Neural progenitor cell (in vitro differentiated cells): ENCODE measurements at regions not wholly inside any gene's neighbourhood (a gene's known extent, or its start where the extent isn't known, plus 50 kb on each side); places are given as distances from the start of the nearest gene placed in this dataset.

Source experiments
- DNase-seq: peaks from one replicate; pipeline ENCODE4 v3.0.0-alpha.2; 2016; ENCODE audit warnings: low spot score
- H2AFZ ChIP-seq: fragments of 200-600 bp; sonication (generic); replicated peaks from 2 replicates; pipeline ENCODE4 v1.6.1; 2016; ENCODE audit warnings: antibody characterized with exemption
- H3F3A ChIP-seq: fragments of 200-600 bp; sonication (generic); 2 replicates; pipeline ENCODE4 v1.6.1; 2016; ENCODE audit warnings: antibody characterized with exemption, low read depth
- H3K27ac ChIP-seq: fragments of 200-600 bp; sonication (generic); 2 replicates; pipeline ENCODE4 v1.5.1; 2016; ENCODE audit warnings: mild to moderate bottlenecking
- H3K27me3 ChIP-seq: fragments of 200-600 bp; sonication (generic); 2 replicates; pipeline ENCODE4 v1.6.1; 2016; ENCODE audit warnings: mild to moderate bottlenecking, moderate library complexity
- H3K36me3 ChIP-seq: fragments of 200-600 bp; sonication (generic); 2 replicates; pipeline ENCODE4 v1.5.1; 2016
- H3K4me1 ChIP-seq: fragments of 200-600 bp; sonication (generic); 2 replicates; pipeline ENCODE4 v1.6.1; 2016; ENCODE audit warnings: mixed run types
- H3K4me2 ChIP-seq: fragments of 200-600 bp; sonication (generic); 2 replicates; pipeline ENCODE4 v1.6.1; 2016
- H3K4me3 ChIP-seq: fragments of 200-600 bp; sonication (generic); 2 replicates; pipeline ENCODE4 v1.5.1; 2016
- H3K79me2 ChIP-seq: fragments of 200-600 bp; sonication (generic); 2 replicates; pipeline ENCODE4 v1.6.1; 2016; ENCODE audit warnings: low read depth
- H3K9ac ChIP-seq: fragments of 200-600 bp; sonication (generic); 2 replicates; pipeline ENCODE4 v1.6.1; 2016
- H3K9me3 ChIP-seq: fragments of 200-600 bp; sonication (generic); 2 replicates; pipeline ENCODE4 v1.5.1; 2016; ENCODE audit warnings: low read depth
- H4K20me1 ChIP-seq: fragments of 200-600 bp; sonication (generic); 2 replicates; pipeline ENCODE4 v1.6.1; 2016; ENCODE audit warnings: low read depth
- H3K27ac Mint-ChIP-seq: 3 replicates; pipeline ENCODE4 v1.8.0; 2021; ENCODE audit warnings: mixed read lengths
- H3K27me3 Mint-ChIP-seq: 2 replicates; pipeline ENCODE4 v1.8.0; 2022; ENCODE audit warnings: low read depth, mild to moderate bottlenecking, inconsistent platforms, moderate library complexity, mixed read lengths; ENCODE audit not compliant: insufficient read depth
- H3K36me3 Mint-ChIP-seq: 3 replicates; pipeline ENCODE4 v1.8.0; 2021; ENCODE audit warnings: mixed read lengths
- H3K4me1 Mint-ChIP-seq: 3 replicates; pipeline ENCODE4 v1.8.0; 2021; ENCODE audit warnings: mixed read lengths
- H3K4me3 Mint-ChIP-seq: 3 replicates; pipeline ENCODE4 v1.8.0; 2021; ENCODE audit warnings: mild to moderate bottlenecking, moderate library complexity, mixed read lengths
- H3K9me3 Mint-ChIP-seq: 3 replicates; pipeline ENCODE4 v1.8.0; 2020; ENCODE audit warnings: mixed read lengths
- CTCF ChIP-seq: fragments of 200-600 bp; sonication (generic); IDR thresholded peaks from 2 replicates; pipeline ENCODE4 v1.5.1; 2017; ENCODE audit warnings: antibody characterized with exemption, mild to moderate bottlenecking
- EZH2 ChIP-seq: fragments of 200-600 bp; sonication (generic); IDR thresholded peaks from 2 replicates; pipeline ENCODE4 v1.6.1; 2017; ENCODE audit warnings: antibody characterized with exemption, mild to moderate bottlenecking, moderate library complexity
- EZH2phosphoT487 ChIP-seq: fragments of 200-600 bp; sonication (generic); IDR thresholded peaks from 2 replicates; pipeline ENCODE4 v1.6.1; 2017; ENCODE audit warnings: antibody characterized with exemption

DNA sequence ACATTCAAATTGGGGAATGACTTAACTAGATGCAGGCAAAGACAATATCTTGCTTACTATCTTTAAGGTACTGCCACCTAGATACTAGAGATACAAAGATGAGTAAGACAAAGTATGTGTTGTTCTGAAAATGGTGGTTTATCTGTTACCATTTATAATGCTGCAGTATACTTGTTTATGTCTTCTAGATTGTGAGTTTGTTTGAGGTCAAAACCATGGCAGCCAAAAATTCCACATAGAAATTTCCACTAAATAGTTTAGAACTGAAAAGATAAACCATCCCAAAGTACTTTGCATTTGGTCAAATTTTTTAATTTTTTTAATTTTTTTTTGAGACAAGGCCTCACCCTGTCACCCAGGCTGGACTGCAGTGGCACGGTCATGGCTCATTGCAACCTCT is 150.8 kb downstream of the SOX4 start:
- H3K9me3 ChIP-seq = no peaks in the 10 kb centered on the region
- H3K4me2 ChIP-seq = no peak overlapping the region
- peaks cover 99% of the 10 kb centered on the region for H3K79me2 ChIP-seq
- peaks cover 31% of the 10 kb centered on the region for H4K20me1 ChIP-seq
- no peak overlapping the region for H3K4me3 Mint-ChIP-seq
- H3K27me3 ChIP-seq = no peaks in the 10 kb centered on the region
- H3K27ac Mint-ChIP-seq = no peak overlapping the region
- H3K36me3 ChIP-seq = no peaks in the 10 kb centered on the region
- H3F3A ChIP-seq = peaks cover 48% of the 10 kb centered on the region
- DNase-seq = no peak
- H3K4me1 ChIP-seq = peaks cover 65% of the 10 kb centered on the region
- no peak overlapping the region for H3K27ac ChIP-seq
- H3K9me3 Mint-ChIP-seq = no peaks in the 10 kb centered on the region
- H3K4me1 Mint-ChIP-seq = peaks cover 71% of the 10 kb centered on the region
- no peaks in the 10 kb centered on the region for H3K27me3 Mint-ChIP-seq
- H2AFZ ChIP-seq = no peak overlapping the region
- H3K4me3 ChIP-seq = no peak overlapping the region
- no peak overlapping the region for H3K9ac ChIP-seq
- TF ChIP-seq EZH2phosphoT487 = no peak
- peaks cover 10% of the 10 kb centered on the region for H3K36me3 Mint-ChIP-seq

DNA sequence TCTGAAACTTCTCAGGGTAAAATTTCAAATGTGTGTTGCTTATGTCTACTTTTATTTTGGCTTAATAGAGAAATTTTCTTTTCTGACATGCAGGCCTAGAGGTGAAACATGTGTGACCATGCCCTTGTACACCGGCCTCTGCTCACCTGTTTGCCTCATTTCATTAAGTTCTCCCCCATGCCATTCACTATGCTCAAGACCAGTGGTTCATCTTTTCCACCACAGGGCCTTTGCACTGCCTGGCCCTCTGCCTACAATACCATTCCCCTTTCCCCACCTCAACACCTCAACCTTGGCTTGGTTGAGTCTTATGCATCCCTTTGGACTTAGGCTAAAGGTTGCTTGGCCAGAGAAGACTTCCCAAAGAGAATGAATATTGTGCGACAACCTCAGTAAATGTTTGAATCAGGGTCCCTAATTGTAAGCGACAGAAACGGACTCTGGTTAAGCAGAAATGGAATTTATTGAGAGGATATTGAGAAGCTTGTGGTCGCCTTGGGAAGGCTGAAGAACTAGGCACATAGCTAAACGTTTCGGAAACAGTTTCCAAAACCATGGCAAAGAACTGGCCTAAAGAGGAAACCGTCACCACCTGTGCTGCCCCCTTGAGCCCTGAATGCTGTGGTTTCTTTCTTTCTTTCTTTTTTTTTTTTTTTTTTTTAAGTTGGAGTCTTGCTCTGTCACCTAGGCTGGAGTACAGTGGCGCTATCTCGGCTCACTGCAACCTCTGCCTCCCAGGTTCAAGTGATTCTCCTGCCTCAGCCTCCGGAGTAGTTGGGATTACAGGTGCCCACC is 152.2 kb downstream of the SOX4 start:
- Histone ChIP-seq H3K36me3 (no peaks in the 10 kb centered on the region), H3K9me3 (no peaks in the 10 kb centered on the region), H2AFZ (no peak overlapping the region), H3K9ac (no peak overlapping the region), H3K27me3 (no peaks in the 10 kb centered on the region), H3K4me3 (no peak overlapping the region), H3K4me1 (peaks cover 65% of the 10 kb centered on the region), H4K20me1 (peaks cover 23% of the 10 kb centered on the region), H3K4me2 (no peak overlapping the region), H3K27ac (no peak overlapping the region), H3K79me2 (peaks cover 99% of the 10 kb centered on the region), H3F3A (peaks cover 47% of the 10 kb centered on the region)
- Mint-ChIP-seq H3K4me1 (peaks cover 70% of the 10 kb centered on the region), H3K4me3 (no peak overlapping the region), H3K36me3 (peaks cover 10% of the 10 kb centered on the region), H3K9me3 (no peaks in the 10 kb centered on the region), H3K27ac (peak overlapping the region; percentile 14), H3K27me3 (no peaks in the 10 kb centered on the region)
- TF ChIP-seq CTCF (peak; percentile 12), EZH2phosphoT487 (no peak)
- DNase-seq = no peak

- TF ChIP-seq EZH2 (no peak), EZH2phosphoT487 (no peak), CTCF (no peak)
- H3K27ac ChIP-seq = peak overlapping the region; percentile 87
- Mint-ChIP-seq H3K4me3 (peak overlapping the region; percentile 34), H3K4me1 (peaks cover 72% of the 10 kb centered on the region), H3K27ac (peak overlapping the region; percentile 88), H3K36me3 (peaks cover 10% of the 10 kb centered on the region), H3K9me3 (no peaks in the 10 kb centered on the region), H3K27me3 (no peaks in the 10 kb centered on the region)
- H3K79me2 ChIP-seq = peaks cover 99% of the 10 kb centered on the region
- no peak overlapping the region for H3K9ac ChIP-seq
- no peaks in the 10 kb centered on the region for H3K9me3 ChIP-seq
- H3K36me3 ChIP-seq = no peaks in the 10 kb centered on the region
- H4K20me1 ChIP-seq = peaks cover 7% of the 10 kb centered on the region
- no peak for DNase-seq
- H2AFZ ChIP-seq = no peak overlapping the region
- no peaks in the 10 kb centered on the region for H3K27me3 ChIP-seq
- H3K4me1 ChIP-seq = peaks cover 61% of the 10 kb centered on the region
- H3K4me2 ChIP-seq = peak overlapping the region; percentile 62
- H3F3A ChIP-seq = peaks cover 37% of the 10 kb centered on the region
- H3K4me3 ChIP-seq = no peak overlapping the region
Measured at GRCh38 chr6:21747441-21747840, 153.9 kb downstream of the SOX4 start.
